GM03348 (cell line): ENCODE measurements at regions not wholly inside any gene's neighbourhood (a gene's known extent, or its start where the extent isn't known, plus 50 kb on each side); places are given as distances from the start of the nearest gene placed in this dataset.

Source experiments
- DNase-seq: peaks from one replicate; pipeline ENCODE4 v3.0.0; 2012; ENCODE audit warnings: low spot score

GRCh38 chr3:187931101-187931500 is 185.8 kb upstream of the BCL6 start:
- no peak for DNase-seq

DNA sequence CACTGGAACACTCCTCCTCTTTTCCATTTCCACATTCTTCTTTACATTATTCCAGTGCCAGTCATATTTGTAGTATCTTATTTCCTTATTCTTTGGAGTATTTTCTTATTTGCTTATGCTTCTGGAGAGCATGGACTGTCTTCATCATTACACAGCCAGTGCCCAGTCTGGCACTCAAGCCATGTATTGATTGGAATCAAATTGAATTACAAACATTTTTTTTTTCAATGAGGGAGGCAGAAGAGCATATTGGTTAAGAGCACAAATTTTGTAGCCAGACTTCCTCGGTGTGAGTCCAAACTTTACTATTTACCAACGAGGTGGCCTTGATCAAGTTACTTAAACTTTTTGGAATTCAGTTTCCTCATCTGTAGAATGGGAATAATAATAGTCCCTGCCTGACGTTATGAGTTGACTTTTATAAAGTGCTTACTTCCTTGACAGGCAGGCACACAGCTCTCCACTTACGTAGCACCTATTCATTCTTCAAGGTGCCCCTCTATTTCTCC is 186.6 kb upstream of the BCL6 start:
- no peak for DNase-seq

- no peak for DNase-seq
Observed at GRCh38 chr3:187932530-187932929, 187.3 kb upstream of the BCL6 start.

- DNase-seq, result no peak
Observed at GRCh38 chr3:187935623-187936156, 190.4 kb upstream of the BCL6 start.

GRCh38 chr3:187936676-187937075 is 191.4 kb upstream of the BCL6 start:
- no peak for DNase-seq

- DNase-seq, result no peak
Observed at GRCh38 chr3:187939891-187940290, 194.6 kb upstream of the BCL6 start.

DNA sequence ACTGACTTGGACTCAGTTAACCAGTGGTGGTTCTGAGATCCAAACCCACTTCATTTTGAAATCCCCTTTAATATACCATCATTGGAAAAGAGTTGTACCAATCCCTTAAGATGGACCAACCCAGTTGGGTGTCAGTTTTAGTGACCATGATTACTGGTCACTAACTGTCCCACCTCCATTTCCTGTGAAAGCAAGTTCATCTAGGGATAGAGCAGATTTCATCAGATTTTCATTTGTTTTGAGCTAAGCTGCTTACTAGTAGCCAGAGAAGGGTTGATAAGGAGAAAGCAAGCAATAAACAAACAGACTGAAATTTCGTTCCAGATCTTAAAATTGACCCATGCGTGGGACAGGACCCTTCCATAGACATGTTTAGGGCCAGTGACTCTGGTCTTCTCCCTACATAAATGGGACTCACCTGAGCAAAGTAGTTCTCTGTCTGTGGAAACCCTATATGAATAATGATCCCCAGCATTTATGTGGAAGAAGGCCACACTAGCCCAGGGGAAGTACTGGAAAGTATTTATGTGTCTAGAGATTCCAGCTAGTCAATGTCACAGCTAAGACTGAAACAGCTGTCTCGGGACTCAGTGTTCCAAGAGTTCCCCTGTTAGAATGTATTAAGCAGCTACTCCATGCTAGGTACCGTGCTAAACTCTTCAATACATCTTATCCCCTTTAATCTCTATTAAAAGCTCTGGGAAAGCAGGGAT is 196.0 kb upstream of the BCL6 start:
- no peak for DNase-seq

GRCh38 chr3:187941848-187942194 is 196.6 kb upstream of the BCL6 start:
- DNase-seq, result no peak

DNA sequence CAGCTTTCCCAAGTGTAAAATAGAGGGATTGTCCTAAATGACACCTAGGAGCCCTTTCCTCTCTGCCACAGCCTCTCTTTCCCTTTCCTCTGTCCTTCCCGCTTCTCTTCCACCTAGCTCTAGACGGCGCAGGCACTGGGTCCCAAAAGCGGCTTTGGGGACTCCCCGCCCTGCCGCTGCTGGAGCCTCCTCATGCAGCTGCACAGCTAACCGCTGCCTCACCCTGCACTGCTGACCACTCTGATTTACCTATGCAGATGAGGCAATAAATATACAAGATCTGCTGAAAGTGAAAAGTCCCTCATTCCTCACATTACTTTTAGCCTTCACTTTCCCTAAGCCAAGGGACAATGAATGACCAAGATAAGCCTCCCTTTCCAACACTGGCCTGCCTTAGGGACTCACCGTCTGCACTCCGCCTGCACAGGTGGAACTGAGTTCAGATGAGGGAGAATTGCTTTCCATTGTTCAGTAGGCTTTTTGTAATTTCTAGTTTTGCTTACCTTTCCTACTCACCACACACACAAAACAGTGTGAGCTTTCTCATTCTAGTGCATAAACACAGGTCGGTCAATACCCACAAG is 197.5 kb upstream of the BCL6 start:
- DNase-seq, result no peak

GRCh38 chr3:187943677-187944389 is 198.6 kb upstream of the BCL6 start:
- DNase-seq, result no peak

- no peak for DNase-seq
Observed at GRCh38 chr3:187944390-187945179, 199.3 kb upstream of the BCL6 start.

DNA sequence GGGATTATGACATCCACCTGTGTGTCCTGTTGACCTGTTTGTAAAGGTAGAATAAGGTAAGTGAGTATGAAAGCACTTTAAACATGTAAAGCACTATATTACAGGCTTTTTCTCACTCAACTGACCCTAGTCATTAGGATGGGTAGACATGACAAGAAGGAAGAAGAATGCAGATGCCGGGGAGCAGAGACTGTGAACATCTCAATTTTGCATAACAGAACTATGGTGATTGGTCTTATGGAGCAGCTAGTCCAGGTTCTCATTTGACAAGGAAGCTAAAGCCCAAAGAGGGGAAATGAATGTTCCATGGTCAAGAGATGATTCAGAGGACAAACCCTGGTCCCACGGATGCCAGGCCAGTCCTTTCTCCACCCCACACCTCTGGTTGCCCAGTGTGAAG is 200.1 kb upstream of the BCL6 start:
- no peak for DNase-seq

GRCh38 chr3:187946163-187946691 is 201.0 kb upstream of the BCL6 start:
- peak; percentile 49 for DNase-seq

DNA sequence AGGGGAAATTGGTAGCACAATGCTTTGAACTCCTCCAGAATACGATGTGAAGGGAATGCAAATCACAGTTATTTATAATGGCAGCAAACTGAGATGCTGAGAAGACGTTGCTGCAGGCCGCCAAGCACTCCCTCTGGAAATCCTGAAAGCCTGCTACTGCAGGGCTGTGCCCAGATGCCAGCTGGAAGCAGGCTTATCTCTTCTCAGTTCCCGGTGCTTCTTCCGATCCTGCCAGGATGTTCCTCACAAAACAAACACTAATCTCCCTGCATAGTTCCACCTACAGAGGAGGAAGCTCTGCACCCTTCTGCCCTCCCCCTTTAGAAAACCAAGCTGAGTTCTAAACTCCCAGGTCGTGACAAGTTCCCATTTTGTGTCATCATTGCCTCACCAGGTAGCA is 201.7 kb upstream of the BCL6 start:
- no peak for DNase-seq

- no peak for DNase-seq
Observed at GRCh38 chr3:187947927-187948682, 202.8 kb upstream of the BCL6 start.

GRCh38 chr3:187949093-187949820 is 204.0 kb upstream of the BCL6 start:
- DNase-seq, result no peak

- DNase-seq, result no peak
Observed at GRCh38 chr3:187950671-187951070, 203.3 kb upstream of the LPP start.

GRCh38 chr3:187951452-187952190 is 202.3 kb upstream of the LPP start:
- no peak for DNase-seq

DNA sequence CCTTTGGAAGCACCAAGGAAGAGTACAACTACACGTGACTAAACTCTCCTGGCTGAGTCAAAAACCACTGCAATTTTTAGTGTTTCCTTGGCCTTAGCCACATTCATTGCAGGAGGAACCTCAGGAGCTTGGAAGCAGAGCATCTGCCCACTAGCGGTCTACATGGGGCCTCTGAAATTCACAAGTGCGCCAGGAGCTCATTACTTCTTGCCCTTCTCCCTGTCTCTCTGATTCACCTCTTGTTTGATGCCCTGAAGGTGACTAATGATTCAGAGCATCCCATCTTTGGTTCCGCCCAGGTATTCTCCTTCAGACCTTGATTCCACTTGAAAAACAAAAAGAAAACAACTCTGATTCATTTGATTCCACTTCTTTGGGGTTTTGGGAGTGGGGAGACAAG is 201.1 kb upstream of the LPP start:
- no peak for DNase-seq

DNA sequence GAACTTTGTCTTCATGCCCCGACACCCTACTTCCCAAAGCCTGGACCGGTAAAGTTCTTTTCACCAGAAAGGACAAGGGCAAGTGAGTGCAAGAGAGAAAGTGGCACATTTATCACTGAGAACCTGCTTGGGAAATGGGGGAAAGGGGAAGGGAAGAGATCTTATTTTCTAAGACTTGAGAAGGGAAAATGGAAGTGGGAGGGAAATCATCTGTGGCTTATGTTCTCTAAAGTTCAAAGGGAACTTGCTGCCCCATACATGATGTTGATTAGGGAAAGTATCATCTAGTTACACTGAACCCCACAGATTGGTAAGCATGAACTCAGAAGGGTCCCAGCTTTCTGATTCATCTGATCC is 199.5 kb upstream of the LPP start:
- no peak for DNase-seq
